ENCODE measurements at regions not wholly inside any gene's neighbourhood (a gene's known extent, or its start where the extent isn't known, plus 50 kb on each side); places are given as distances from the start of the nearest gene placed in this dataset.

DNA sequence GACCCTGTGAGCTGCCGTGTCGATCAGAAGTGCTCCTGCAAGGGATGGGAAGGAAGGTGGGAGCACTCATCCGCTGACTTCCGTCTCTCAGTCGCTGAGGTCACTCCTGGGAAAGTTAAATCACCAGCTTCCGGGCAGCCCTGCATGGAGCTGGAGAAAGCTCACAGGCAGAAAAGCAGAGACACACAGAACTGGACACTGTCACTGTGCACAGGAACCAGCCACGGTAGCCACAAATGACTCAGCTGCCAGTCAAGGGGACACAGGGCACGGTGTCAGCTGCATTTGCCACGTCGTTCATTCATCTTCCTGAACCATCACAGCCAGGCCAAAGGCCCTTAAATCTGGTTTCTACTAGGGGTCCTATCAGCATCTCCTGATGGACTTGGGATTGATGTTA, 226.4 kb upstream of the PSMD7 start:
- TF ChIP-seq, protein P1, sequence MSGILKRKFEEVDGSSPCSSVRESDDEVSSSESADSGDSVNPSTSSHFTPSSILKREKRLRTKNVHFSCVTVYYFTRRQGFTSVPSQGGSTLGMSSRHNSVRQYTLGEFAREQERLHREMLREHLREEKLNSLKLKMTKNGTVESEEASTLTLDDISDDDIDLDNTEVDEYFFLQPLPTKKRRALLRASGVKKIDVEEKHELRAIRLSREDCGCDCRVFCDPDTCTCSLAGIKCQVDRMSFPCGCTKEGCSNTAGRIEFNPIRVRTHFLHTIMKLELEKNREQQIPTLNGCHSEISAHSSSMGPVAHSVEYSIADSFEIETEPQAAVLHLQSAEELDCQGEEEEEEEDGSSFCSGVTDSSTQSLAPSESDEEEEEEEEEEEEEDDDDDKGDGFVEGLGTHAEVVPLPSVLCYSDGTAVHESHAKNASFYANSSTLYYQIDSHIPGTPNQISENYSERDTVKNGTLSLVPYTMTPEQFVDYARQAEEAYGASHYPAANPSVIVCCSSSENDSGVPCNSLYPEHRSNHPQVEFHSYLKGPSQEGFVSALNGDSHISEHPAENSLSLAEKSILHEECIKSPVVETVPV (CRISPR knock-in tag; IDR thresholded peaks at IDR 0.05) = no peak
- no peak for TF ChIP-seq PPARA (CRISPR knock-in tag; IDR thresholded peaks at IDR 0.05; ENCODE audit: borderline replicate concordance)
- no peak for ATAC-seq

DNA sequence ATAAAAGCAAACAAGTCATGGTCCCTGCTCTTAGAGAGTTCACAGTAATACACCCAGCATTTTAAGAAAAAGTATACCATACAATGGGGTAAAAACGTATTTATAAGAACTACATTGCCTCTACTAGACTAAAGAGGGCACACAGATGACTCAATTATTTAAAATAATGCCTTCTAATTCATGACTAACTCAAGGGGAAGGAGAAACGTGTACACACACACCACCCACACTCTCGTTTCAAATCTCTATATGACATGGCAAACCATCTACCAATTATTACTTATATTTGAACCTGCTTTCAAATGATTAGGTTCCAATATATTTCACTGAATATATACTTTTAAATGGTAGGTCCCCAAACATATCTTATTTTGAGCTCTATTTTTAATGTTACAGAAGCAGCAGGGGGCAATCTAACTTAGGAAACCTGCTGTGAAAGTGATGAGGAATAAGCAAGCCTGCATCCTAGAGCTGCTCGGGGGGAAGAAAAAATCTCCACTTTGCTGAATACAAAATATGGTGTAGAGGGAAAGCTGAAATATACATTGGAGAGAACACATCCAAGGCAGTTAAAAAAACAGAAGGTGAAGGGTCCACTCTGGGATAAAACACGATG, 232.4 kb upstream of the PSMD7 start:
- TF ChIP-seq SNAI2 (CRISPR knock-in tag; IDR thresholded peaks at IDR 0.05) = no peak
- no peak for TF ChIP-seq ARNTL (CRISPR knock-in tag; IDR thresholded peaks at IDR 0.05; ENCODE audit: borderline replicate concordance, low read depth)
- TF ChIP-seq ISL1 (CRISPR knock-in tag; IDR thresholded peaks at IDR 0.05) = no peak
- TF ChIP-seq, protein P2, sequence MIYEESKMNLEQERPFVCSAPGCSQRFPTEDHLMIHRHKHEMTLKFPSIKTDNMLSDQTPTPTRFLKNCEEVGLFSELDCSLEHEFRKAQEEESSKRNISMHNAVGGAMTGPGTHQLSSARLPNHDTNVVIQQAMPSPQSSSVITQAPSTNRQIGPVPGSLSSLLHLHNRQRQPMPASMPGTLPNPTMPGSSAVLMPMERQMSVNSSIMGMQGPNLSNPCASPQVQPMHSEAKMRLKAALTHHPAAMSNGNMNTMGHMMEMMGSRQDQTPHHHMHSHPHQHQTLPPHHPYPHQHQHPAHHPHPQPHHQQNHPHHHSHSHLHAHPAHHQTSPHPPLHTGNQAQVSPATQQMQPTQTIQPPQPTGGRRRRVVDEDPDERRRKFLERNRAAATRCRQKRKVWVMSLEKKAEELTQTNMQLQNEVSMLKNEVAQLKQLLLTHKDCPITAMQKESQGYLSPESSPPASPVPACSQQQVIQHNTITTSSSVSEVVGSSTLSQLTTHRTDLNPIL (CRISPR knock-in tag; IDR thresholded peaks at IDR 0.05; ENCODE audit: low read depth) = no peak
- TF ChIP-seq GLIS3 (CRISPR knock-in tag; IDR thresholded peaks at IDR 0.05) = no peak
- TF ChIP-seq ZFP30 (CRISPR knock-in tag; IDR thresholded peaks at IDR 0.05) = no peak
- TF ChIP-seq ZNF70 (CRISPR knock-in tag; IDR thresholded peaks at IDR 0.05) = no peak
- no peak for TF ChIP-seq RARB (CRISPR knock-in tag; IDR thresholded peaks at IDR 0.05)
- TF ChIP-seq, protein P3, sequence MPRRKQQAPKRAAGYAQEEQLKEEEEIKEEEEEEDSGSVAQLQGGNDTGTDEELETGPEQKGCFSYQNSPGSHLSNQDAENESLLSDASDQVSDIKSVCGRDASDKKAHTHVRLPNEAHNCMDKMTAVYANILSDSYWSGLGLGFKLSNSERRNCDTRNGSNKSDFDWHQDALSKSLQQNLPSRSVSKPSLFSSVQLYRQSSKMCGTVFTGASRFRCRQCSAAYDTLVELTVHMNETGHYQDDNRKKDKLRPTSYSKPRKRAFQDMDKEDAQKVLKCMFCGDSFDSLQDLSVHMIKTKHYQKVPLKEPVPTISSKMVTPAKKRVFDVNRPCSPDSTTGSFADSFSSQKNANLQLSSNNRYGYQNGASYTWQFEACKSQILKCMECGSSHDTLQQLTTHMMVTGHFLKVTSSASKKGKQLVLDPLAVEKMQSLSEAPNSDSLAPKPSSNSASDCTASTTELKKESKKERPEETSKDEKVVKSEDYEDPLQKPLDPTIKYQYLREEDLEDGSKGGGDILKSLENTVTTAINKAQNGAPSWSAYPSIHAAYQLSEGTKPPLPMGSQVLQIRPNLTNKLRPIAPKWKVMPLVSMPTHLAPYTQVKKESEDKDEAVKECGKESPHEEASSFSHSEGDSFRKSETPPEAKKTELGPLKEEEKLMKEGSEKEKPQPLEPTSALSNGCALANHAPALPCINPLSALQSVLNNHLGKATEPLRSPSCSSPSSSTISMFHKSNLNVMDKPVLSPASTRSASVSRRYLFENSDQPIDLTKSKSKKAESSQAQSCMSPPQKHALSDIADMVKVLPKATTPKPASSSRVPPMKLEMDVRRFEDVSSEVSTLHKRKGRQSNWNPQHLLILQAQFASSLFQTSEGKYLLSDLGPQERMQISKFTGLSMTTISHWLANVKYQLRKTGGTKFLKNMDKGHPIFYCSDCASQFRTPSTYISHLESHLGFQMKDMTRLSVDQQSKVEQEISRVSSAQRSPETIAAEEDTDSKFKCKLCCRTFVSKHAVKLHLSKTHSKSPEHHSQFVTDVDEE (CRISPR knock-in tag; IDR thresholded peaks at IDR 0.05) = no peak
- no peak for TF ChIP-seq TOX (CRISPR knock-in tag; IDR thresholded peaks at IDR 0.05; ENCODE audit: borderline replicate concordance)
- TF ChIP-seq PPARA (CRISPR knock-in tag; IDR thresholded peaks at IDR 0.05; ENCODE audit: borderline replicate concordance) = no peak
- TF ChIP-seq ZNF565 (CRISPR knock-in tag; conservative IDR thresholded peaks at IDR 0.05; ENCODE audit: low read depth) = no peak
- TF ChIP-seq ZC3H10 (CRISPR knock-in tag; IDR thresholded peaks at IDR 0.05) = no peak
- TF ChIP-seq TCF4 (CRISPR knock-in tag; IDR thresholded peaks at IDR 0.05; ENCODE audit: borderline replicate concordance) = no peak
- TF ChIP-seq, protein P4, sequence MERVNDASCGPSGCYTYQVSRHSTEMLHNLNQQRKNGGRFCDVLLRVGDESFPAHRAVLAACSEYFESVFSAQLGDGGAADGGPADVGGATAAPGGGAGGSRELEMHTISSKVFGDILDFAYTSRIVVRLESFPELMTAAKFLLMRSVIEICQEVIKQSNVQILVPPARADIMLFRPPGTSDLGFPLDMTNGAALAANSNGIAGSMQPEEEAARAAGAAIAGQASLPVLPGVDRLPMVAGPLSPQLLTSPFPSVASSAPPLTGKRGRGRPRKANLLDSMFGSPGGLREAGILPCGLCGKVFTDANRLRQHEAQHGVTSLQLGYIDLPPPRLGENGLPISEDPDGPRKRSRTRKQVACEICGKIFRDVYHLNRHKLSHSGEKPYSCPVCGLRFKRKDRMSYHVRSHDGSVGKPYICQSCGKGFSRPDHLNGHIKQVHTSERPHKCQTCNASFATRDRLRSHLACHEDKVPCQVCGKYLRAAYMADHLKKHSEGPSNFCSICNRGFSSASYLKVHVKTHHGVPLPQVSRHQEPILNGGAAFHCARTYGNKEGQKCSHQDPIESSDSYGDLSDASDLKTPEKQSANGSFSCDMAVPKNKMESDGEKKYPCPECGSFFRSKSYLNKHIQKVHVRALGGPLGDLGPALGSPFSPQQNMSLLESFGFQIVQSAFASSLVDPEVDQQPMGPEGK (CRISPR knock-in tag; IDR thresholded peaks at IDR 0.05; ENCODE audit: borderline replicate concordance) = no peak
- TF ChIP-seq, protein P5, sequence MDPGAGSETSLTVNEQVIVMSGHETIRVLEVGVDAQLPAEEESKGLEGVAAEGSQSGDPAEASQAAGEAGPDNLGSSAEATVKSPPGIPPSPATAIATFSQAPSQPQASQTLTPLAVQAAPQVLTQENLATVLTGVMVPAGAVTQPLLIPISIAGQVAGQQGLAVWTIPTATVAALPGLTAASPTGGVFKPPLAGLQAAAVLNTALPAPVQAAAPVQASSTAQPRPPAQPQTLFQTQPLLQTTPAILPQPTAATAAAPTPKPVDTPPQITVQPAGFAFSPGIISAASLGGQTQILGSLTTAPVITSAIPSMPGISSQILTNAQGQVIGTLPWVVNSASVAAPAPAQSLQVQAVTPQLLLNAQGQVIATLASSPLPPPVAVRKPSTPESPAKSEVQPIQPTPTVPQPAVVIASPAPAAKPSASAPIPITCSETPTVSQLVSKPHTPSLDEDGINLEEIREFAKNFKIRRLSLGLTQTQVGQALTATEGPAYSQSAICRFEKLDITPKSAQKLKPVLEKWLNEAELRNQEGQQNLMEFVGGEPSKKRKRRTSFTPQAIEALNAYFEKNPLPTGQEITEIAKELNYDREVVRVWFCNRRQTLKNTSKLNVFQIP (CRISPR knock-in tag; IDR thresholded peaks at IDR 0.05; ENCODE audit: borderline replicate concordance, low read depth) = no peak
- TF ChIP-seq OSR1 (CRISPR knock-in tag; IDR thresholded peaks at IDR 0.05) = no peak
- ATAC-seq = no peak

DNA sequence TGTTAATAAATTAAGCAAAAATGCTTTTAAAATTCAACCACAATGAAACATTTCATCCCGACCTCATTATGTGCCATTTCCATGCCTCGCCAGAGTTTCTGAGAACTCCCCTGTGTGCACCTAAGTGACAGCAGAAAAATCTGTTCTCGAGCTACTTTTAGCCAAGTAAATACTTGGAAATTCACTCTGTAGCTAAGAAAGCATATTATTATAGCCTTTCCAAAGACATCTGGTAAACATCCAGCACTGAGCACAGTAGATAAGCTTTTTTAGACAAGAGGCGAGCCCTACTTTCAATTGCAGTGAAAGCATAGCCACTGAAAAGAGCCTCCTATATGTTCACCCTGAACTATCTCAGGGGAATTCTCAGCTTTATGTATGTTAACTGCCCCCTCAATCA, 242.8 kb upstream of the PSMD7 start:
- ATAC-seq = no peak
- no peak for TF ChIP-seq ZFP3 (CRISPR knock-in tag; IDR thresholded peaks at IDR 0.05)
- no peak for TF ChIP-seq ZFP30 (CRISPR knock-in tag; IDR thresholded peaks at IDR 0.05)
- TF ChIP-seq, protein P3 (CRISPR knock-in tag; IDR thresholded peaks at IDR 0.05) = no peak
- no peak for TF ChIP-seq BACH2 (CRISPR knock-in tag; IDR thresholded peaks at IDR 0.05; ENCODE audit: borderline replicate concordance)
- TF ChIP-seq SNAI2 (CRISPR knock-in tag; IDR thresholded peaks at IDR 0.05) = no peak
- TF ChIP-seq, protein P2 (CRISPR knock-in tag; IDR thresholded peaks at IDR 0.05; ENCODE audit: low read depth) = no peak
- no peak for TF ChIP-seq TOX (CRISPR knock-in tag; IDR thresholded peaks at IDR 0.05; ENCODE audit: borderline replicate concordance)
- no peak for TF ChIP-seq ZC3H10 (CRISPR knock-in tag; IDR thresholded peaks at IDR 0.05)
- TF ChIP-seq ZNF8 (CRISPR knock-in tag; IDR thresholded peaks at IDR 0.05) = no peak
- no peak for TF ChIP-seq ZNF70 (CRISPR knock-in tag; IDR thresholded peaks at IDR 0.05)
- no peak for TF ChIP-seq ISL1 (CRISPR knock-in tag; IDR thresholded peaks at IDR 0.05)
- TF ChIP-seq OSR1 (CRISPR knock-in tag; IDR thresholded peaks at IDR 0.05) = no peak
- TF ChIP-seq GLIS3 (CRISPR knock-in tag; IDR thresholded peaks at IDR 0.05) = no peak
- no peak for TF ChIP-seq ESRRG (CRISPR knock-in tag; IDR thresholded peaks at IDR 0.05)

All from SK-N-SH treated with all-trans-retinoic acid at 6 μM for 48 hours (cell line).